Uterus (tissue), 2 donors: ENCODE measurements at regions not wholly inside any gene's neighbourhood (a gene's known extent, or its start where the extent isn't known, plus 50 kb on each side); places are given as distances from the start of the nearest gene placed in this dataset.
"Not testable (repeated sequence)": the region's sequence is repeated elsewhere in the genome, so short reads cannot be mapped to it uniquely, and the experiment has no call there.

Experiments used
- CTCF ChIP-seq, 4 experiments: fragments of 200-600 bp in 2 of 4; fragments of 450-650 bp in 2 of 4; sonication (generic) in 2 of 4; IDR thresholded peaks; one replicate each; pipeline ENCODE4 v1.5.1; 2016 to 2019; ENCODE audit warnings: antibody characterized with exemption in 4 of 4, mild to moderate bottlenecking in 2 of 4, moderate library complexity in 1 of 4
- POLR2A ChIP-seq, 2 donors: fragments of 450-650 bp; IDR thresholded peaks; one replicate each; pipeline ENCODE4 v1.6.1; 2016; ENCODE audit warnings: antibody characterized with exemption in 2 of 2, mild to moderate bottlenecking in 1 of 2, moderate library complexity in 1 of 2

GRCh38 chr5:21341948-21342261, 1353.9 kb upstream of the CDH18 start:
- TF ChIP-seq CTCF, POLR2A (IDR thresholded peaks at IDR 0.05): not testable (repeated sequence)
